Raji (cell line): ENCODE measurements at regions not wholly inside any gene's neighbourhood (a gene's known extent, or its start where the extent isn't known, plus 50 kb on each side); places are given as distances from the start of the nearest gene placed in this dataset.

Experiments used
- POLR2A ChIP-seq: IDR thresholded peaks from 2 replicates; pipeline ENCODE4 v1.6.1; 2011; ENCODE audit warnings: low read depth, low read length, control low read depth; ENCODE audit not compliant: insufficient read depth

DNA sequence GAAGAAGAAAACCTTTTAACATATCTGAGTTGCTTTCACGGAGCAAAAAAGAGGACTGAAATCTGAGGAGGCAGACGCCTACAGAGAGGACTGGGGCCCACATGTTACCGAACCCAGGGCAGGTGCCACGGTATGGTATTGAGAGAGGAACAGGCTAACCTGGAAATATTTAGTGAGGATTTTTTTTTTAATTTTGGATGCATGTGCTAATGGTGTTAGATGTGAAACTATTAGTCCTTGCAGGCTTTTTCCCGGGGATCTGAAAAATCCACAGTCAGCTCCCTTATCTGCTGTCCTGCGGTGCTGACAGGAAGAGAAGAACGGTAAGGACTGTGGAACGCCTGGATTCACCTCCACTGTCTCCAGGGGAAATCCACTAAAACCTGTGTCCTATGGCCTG lies 819.7 kb downstream of the TMEM121 start:
- no peak for TF ChIP-seq POLR2A

- no peak; the same call in none of the 2 replicates for TF ChIP-seq POLR2A
Observed at GRCh38 chr14:106346534-106347290, 820.3 kb downstream of the TMEM121 start.

DNA sequence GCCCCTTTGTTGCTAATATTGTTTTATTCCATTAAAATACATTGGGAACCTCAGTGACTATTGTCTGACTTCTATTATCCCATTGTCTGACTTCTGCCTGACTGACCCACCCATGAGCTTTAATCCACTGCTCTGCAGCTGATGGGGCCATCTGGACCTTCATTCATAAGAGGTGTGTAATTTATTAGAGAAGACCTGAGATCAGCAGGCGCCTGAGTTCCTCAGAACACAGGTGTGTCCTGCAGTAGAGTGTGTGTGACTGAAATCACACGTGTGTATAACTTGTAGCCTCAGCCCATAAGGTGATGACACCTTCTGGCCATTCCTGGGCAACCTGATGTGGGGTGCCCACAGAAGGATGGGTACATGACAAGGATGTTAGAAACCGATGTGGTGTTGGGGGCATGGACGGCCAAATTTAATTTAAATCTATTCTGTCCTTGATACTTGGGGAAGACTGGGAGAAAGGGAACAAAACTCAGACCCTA lies 821.0 kb downstream of the TMEM121 start:
- no peak; the same call in 1 of the 2 replicates for TF ChIP-seq POLR2A

- TF ChIP-seq POLR2A: no peak
Observed at GRCh38 chr14:106347890-106348755, 821.7 kb downstream of the TMEM121 start.

GRCh38 chr14:106348873-106349540 lies 822.6 kb downstream of the TMEM121 start:
- TF ChIP-seq POLR2A: peak; percentile 49; the same call in 1 of the 2 replicates

DNA sequence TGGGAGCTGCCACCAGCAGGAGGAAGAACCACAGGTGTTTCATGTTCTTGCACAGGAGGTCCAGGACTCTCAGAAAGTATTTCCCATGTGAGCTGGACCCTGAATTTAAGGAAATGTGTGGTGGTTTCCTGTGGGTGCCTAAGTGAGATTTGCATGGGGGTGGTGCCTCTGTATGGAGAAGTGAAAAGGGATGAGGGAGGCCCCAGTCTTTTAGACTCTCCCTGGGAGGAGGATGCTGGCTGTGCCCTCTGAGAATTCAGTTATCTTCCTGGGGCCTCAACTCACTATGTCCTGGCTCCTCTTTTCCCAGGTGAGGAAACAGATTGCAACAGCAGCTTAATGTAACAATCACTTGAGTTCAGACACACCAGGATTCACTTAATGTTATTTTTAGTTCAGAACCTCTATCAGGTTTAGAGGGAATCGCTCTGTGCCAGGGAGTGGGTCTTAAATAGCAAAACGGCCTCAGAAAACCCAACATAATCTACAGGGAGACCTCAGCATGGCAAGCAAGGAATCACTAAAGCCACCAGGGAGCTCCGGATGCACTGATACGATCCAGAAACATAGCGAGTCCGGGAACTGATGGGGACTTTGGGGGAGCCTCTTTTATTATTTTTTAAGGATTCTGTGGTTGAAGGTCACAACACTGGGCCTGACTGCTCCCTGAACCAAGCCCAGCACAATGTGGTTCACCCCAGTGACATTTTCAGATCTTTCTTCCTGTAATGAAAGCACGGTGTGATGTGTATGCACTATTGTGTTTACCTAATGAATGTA lies 823.5 kb downstream of the TMEM121 start:
- peak; percentile 78 for TF ChIP-seq POLR2A

DNA sequence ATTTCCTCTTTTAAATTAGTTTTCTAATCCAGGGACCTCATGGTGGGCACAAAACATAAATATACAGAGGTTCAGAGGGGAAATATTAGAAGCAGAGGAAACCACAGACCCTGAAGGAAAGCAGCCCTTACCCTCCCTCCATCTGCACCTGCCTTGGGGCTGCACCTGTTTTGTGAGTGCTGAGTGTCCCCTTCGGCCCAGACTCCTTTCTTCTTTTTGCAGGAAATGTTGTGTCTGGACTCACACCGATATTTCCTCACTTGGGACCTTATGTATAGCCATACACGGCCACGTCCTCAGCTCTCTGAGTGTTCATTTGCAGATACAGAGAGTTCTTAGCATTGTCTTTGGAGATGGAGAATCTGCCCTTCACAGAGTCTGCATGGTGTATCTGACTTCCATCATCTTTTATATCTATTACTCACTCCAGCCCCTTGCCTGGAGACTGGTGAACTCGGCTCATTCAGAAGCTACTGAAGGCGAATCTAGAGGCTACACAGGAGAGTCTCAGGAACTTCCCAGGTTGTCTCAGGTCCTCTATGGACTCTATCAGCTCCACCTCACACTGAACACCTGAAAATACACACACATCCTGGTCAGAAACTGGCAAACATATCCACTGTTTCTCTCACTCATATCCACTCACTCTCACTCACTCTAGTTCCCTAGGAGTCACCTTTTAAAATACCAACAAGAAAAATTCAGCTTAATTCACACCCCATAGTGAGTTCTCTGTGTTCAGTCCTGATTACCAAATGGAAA lies 829.7 kb downstream of the TMEM121 start:
- 0 out of 2 replicates have a peak, but pooled peaks have one; percentile 14 for TF ChIP-seq POLR2A

GRCh38 chr14:106356643-106356930 lies 830.2 kb downstream of the TMEM121 start:
- peak; percentile 31; the same call in 1 of the 2 replicates for TF ChIP-seq POLR2A

- peak; percentile 13; the same call in 1 of the 2 replicates for TF ChIP-seq POLR2A
Observed at GRCh38 chr14:106359157-106359887, 832.9 kb downstream of the TMEM121 start.

DNA sequence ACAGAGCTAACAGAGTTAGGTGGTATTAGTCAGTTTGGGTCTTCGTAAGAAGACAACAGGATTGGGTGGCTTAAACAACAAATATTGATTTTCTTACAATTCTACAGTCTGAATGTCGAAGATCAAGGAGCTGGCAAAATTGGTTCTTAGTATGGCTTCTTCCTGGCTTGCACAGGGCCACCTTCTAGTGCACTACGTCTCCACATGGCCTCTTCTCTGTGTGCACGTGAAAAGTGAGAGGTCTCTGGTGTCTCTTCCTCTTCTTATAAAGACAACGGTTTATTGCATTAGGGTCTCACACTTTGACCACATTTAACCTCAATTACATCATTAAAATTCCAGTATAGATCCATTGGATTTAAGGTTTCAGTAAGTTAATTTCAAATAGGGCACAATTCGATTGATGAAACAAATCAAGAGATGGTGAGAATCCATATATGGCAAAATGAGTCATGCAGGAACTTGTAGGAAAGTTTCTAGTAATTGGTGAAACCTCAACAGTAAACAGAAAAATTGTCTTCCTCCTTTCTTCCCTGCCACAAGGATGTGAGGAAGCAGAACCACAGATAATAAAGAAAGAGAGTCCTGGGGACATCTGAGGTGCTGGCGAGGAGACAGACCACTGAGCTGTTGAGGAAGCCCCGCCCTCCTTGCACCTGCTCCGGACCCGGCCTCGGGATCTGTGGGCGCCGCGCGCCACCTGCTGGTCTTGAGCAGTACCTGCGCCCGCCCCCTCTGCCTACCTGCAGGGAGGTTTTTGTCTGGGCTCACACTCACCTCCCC lies 846.7 kb downstream of the TMEM121 start:
- no peak for TF ChIP-seq POLR2A

DNA sequence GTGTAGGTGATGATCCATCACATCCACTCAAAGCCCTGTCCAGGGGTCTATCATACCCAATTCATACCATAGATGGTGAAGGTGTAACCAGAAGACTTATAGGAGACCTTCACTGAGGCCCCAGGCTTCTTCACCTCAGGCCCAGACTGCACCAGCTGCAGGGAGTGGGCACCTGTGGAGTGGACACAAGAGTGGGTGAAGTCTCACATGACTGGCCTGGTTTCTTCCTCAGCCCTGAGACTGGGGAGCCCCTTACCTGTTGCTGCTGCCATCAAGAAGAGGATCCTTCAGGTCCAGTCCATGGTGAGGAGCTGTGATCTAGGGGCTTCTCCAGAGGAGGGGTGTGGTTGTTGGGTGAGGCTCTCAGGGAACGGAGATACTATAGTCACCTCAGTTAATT lies 851.0 kb downstream of the TMEM121 start:
- no peak for TF ChIP-seq POLR2A

- no peak for TF ChIP-seq POLR2A
Observed at GRCh38 chr14:106378191-106378590, 851.8 kb downstream of the TMEM121 start.
